HG02588 (cell line): ENCODE measurements at regions not wholly inside any gene's neighbourhood (a gene's known extent, or its start where the extent isn't known, plus 50 kb on each side); places are given as distances from the start of the nearest gene placed in this dataset.
"Not testable (repeated sequence)": the region's sequence is repeated elsewhere in the genome, so short reads cannot be mapped to it uniquely, and the experiment has no call there.

Experiments used
- ATAC-seq: cut with Tn5 transposase; IDR thresholded peaks from one replicate; pipeline ENCODE4 v1.9.1; 2021; ENCODE audit warnings: mild to moderate bottlenecking, moderate library complexity; ENCODE audit not compliant: unreplicated experiment

GRCh38 chr4:147096667-147097604 lies 151.3 kb upstream of the TTC29 start:
- no peak for ATAC-seq

DNA sequence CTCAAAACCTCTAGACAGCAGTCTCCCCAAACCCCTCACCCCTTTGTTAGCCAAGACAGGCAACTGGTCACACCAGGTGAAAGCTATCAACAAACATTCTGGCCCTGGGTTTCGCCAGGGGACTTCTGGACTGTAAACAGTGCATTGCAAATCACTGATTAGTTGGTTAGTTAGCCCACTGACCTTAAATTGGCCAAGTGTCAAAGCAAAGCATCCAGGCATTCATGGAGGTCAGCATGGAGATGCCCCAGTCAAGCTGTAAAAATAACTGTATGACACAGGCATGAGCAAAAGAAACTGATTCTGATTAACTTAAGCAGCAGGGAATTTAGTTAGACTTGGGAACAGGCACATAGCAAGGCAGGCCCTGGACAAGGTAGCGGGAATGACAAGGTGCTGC lies 156.0 kb upstream of the TTC29 start:
- no peak for ATAC-seq

DNA sequence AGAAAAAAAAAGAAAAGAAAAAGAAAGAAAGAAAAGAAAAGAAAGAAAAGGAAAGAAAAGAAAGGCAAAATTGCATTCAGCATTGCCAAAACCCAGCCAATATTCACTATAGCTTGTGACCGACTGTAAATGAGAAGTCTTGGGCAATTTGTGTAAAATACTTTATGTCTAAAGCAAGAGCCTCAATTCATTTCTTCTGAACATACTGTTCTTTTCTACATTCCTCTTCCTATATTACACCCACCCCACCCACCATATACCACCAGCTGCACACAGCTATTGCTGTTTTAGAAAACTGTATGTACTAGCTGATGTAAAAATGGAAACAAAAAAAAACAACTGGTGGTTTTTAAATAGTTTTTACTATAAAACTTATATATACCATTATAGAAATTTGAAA lies 156.9 kb upstream of the TTC29 start:
- ATAC-seq = no peak

GRCh38 chr4:147103403-147103946 lies 157.8 kb upstream of the TTC29 start:
- no peak for ATAC-seq

GRCh38 chr4:147104768-147105167 lies 159.1 kb upstream of the TTC29 start:
- no peak for ATAC-seq

- ATAC-seq = no peak
These were observed 162.7 kb upstream of the TTC29 start for GRCh38 chr4:147108409-147108808.

GRCh38 chr4:147109800-147110199 lies 164.1 kb upstream of the TTC29 start:
- no peak for ATAC-seq

DNA sequence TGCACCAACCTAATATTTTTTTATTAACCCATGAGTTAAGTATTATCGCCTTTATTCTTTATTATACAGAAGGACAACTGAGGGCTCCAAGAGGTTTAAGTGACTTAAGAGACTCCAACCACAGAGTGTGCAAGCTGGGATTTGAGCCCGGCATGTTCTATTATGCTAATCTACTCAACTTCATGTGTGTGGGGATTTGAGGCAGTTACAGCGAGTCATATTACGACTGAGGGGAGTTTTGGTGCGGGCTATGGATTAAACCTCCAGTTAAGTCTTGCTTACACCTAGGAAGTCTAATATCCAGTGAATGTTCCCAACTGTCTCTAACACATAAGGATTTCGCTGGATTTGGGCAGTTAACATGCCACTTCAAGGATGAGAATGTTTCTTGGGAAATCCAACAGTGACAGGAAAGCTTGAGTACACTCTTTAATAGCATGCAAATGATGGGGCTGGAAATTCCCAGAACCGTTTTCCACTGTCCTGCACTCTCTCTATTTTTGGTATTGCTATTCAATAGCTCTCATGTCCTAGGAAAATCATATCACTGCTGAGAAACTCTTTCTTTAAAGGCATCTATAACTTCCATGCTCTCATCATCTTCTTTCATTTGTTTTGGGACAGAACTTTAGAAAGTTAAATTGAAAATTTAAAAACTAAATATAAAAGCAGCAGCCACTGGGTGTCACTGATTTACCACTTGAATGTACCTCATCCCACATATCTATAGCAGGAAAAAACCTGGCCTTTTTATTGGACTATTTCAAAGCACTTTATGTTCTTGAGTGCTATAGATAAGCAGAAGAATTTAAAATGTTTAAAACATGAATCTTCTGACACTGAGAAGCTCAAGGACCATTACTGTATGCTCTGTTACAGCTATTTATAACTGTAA lies 165.1 kb upstream of the TTC29 start:
- peak; percentile 69 for ATAC-seq

DNA sequence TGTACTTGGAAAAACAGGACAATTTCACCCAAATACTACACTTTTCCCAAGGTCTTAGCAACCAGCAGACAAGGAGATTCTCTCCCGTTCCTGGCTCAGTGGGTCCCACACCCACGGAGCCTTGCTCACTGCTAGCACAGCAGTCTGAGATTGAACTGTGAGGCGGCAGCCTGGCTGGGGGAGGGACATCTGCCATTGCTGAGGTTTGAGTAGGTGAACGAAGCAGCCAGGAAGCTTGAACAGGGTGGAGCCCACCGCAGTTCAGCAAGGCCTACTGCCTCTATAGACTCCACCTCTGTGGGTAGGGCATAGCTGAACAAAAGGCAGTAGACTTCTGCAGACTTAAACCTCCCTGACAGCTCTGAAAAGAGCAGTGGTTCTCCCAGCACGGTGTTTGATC lies 166.5 kb upstream of the TTC29 start:
- not testable (repeated sequence) for ATAC-seq

GRCh38 chr4:147117431-147117830 lies 171.8 kb upstream of the TTC29 start:
- no peak for ATAC-seq

GRCh38 chr4:147118528-147118927 lies 172.9 kb upstream of the TTC29 start:
- peak; percentile 59 for ATAC-seq

DNA sequence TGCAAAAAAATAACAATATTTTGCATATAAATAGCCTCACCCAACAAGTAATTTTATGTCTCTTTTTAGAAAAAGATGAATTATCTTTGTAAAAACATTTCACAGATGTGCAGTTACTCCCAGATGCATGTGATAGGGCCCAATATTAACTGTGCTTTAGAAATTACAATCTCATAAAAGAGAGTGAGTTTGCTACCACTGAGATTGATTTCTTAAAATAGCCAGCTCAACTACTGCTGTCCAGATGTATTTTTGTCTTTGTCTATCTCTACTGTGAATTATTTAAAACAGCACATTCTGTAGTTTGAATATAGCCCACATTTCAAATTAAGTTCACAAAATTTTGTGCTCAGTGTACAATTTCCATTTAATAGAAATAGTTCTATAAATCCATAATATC lies 177.0 kb upstream of the TTC29 start:
- no peak for ATAC-seq

GRCh38 chr4:147123146-147123545 lies 177.5 kb upstream of the TTC29 start:
- ATAC-seq = no peak

GRCh38 chr4:147128787-147129186 lies 183.1 kb upstream of the TTC29 start:
- no peak for ATAC-seq

- no peak for ATAC-seq
These were observed 184.0 kb upstream of the TTC29 start for GRCh38 chr4:147129687-147130086.

DNA sequence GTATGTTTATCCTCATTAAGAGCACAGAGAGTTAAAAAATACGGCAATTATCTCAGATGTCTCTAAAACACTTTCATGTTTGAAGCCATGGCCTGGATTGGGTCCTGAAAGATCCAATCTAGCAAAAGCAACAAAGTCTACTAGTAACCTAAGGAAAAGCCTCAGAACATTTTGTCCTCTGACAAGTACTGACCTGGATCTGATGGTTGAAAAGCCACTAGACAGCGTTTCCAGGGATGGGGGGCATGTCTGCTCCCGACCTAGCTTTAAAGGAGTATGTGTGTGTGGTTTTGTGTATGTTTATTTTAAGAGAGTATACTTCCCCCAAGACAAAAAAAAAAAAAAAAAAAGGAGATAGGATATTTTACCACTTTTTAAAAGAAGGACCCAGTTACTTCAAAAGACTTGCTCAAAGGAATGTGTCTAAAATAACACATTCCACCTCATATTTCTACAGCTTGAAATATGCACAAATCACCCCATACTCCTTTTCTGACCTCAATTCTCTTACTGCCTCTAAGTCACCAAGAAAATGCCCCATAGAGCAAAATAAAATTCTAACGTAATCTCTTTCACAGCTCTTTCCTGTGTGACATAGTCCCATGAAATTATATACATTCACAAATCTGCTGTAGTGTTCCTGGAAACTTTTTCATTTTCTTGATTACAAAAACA lies 189.0 kb upstream of the TTC29 start:
- no peak for ATAC-seq

- no peak for ATAC-seq
These were observed 190.6 kb upstream of the TTC29 start for GRCh38 chr4:147136310-147136709.

- no peak for ATAC-seq
These were observed 191.1 kb upstream of the TTC29 start for GRCh38 chr4:147136751-147137150.

GRCh38 chr4:147137280-147137679 lies 191.6 kb upstream of the TTC29 start:
- no peak for ATAC-seq

DNA sequence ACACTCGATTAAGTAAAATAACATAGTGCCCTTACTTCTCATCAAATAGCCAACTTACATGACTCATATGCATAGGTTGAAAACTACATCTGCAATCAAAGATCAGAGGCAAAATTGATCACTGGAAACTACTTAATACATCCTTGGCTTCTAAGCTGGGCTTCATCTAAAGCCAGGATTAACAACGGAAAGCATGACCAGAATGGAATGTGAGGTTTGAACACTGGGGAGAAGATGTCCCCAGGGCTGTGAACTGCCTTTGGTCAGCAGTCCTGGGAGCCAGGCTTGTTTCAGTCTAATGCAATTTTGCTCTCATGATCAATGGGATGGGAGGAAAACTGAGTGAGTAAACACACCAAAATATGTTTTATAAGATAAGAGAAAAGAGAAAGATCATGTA lies 192.5 kb upstream of the TTC29 start:
- ATAC-seq = no peak
